22Rv1 (cell line): ENCODE measurements at regions not wholly inside any gene's neighbourhood (a gene's known extent, or its start where the extent isn't known, plus 50 kb on each side); places are given as distances from the start of the nearest gene placed in this dataset.
"Not testable (repeated sequence)": the region's sequence is repeated elsewhere in the genome, so short reads cannot be mapped to it uniquely, and the experiment has no call there.

Source experiments
- H3K27ac ChIP-seq: fragments of 450-650 bp; 2 replicates; pipeline ENCODE4 v1.5.1; 2017
- CTCF ChIP-seq: fragments of 450-650 bp; IDR thresholded peaks from 2 replicates; pipeline ENCODE4 v1.5.1; 2017; ENCODE audit warnings: mild to moderate bottlenecking
- ZFX ChIP-seq: fragments of 450-650 bp; IDR thresholded peaks from 2 replicates; pipeline ENCODE4 v1.6.1; 2017; ENCODE audit warnings: antibody characterized with exemption, borderline replicate concordance

GRCh38 chr4:89491761-89492160, 184.2 kb upstream of the GPRIN3 start:
- TF ChIP-seq CTCF (no peak), ZFX (no peak)
- no peak overlapping the region for H3K27ac ChIP-seq

GRCh38 chr4:89489921-89490431, 182.4 kb upstream of the GPRIN3 start:
- H3K27ac ChIP-seq: not testable (repeated sequence)

- H3K27ac ChIP-seq: no peak overlapping the region
- no peak for TF ChIP-seq CTCF
- no peak for TF ChIP-seq ZFX
These were observed 181.8 kb upstream of the GPRIN3 start for GRCh38 chr4:89489338-89489771.

GRCh38 chr4:89488736-89489135, 181.1 kb upstream of the GPRIN3 start:
- no peak overlapping the region for H3K27ac ChIP-seq
- TF ChIP-seq CTCF (no peak), ZFX (no peak)

GRCh38 chr4:89486673-89487072, 179.1 kb upstream of the GPRIN3 start:
- TF ChIP-seq CTCF: no peak
- no peak for TF ChIP-seq ZFX
- no peak overlapping the region for H3K27ac ChIP-seq

- TF ChIP-seq ZFX: no peak
- TF ChIP-seq CTCF: peak; percentile 37
- no peak overlapping the region for H3K27ac ChIP-seq
These were observed 178.4 kb upstream of the GPRIN3 start for GRCh38 chr4:89486042-89486441.

GRCh38 chr4:89483833-89484232, 176.2 kb upstream of the GPRIN3 start:
- TF ChIP-seq ZFX (no peak), CTCF (no peak)
- no peak overlapping the region for H3K27ac ChIP-seq

GRCh38 chr4:89482926-89483595, 175.5 kb upstream of the GPRIN3 start:
- H3K27ac ChIP-seq: no peak overlapping the region
- TF ChIP-seq ZFX (no peak), CTCF (no peak)
